Right atrium auricular region (tissue), 2 donors: ENCODE measurements at regions not wholly inside any gene's neighbourhood (a gene's known extent, or its start where the extent isn't known, plus 50 kb on each side); places are given as distances from the start of the nearest gene placed in this dataset.

Source experiments
- DNase-seq: peaks from one replicate; pipeline ENCODE4 v3.0.0-alpha.2; 2019; ENCODE audit warnings: low spot score
- H3K27ac ChIP-seq, 2 donors: fragments of 200-600 bp; sonication (generic); 1 replicate in 1 of 2; 2 replicates in 1 of 2; pipeline ENCODE4 v1.5.1; 2016 to 2019
- H3K27me3 ChIP-seq, 2 donors: fragments of 200-600 bp; sonication (generic); one replicate each; pipeline versions ENCODE4 v1.5.1 to v1.6.0; 2017 to 2019
- H3K36me3 ChIP-seq: fragments of 200-600 bp; sonication (generic); one replicate; pipeline ENCODE4 v1.5.1; 2016
- H3K4me1 ChIP-seq, 2 donors: fragments of 200-600 bp; sonication (generic); one replicate each; pipeline versions ENCODE4 v1.5.1 to v1.6.0; 2017 to 2019
- H3K4me3 ChIP-seq, 2 donors: fragments of 200-600 bp; sonication (generic); 1 replicate in 1 of 2; 2 replicates in 1 of 2; pipeline ENCODE4 v1.5.1; 2017 to 2019; ENCODE audit warnings: mild to moderate bottlenecking in 1 of 2, moderate library complexity in 1 of 2
- H3K9me3 ChIP-seq, 2 donors: fragments of 200-600 bp; sonication (generic); one replicate each; pipeline ENCODE4 v1.5.1; 2019
- TF ChIP-seq, protein P1 (sequence below), 2 donors: fragments of 200-600 bp; sonication (generic); IDR thresholded peaks; one replicate each; pipeline ENCODE4 v1.5.1; 2019; ENCODE audit warnings: antibody characterized with exemption in 2 of 2

- no peaks in the 10 kb centered on the region for H3K27me3 ChIP-seq
- H3K36me3 ChIP-seq = no peaks in the 10 kb centered on the region
- DNase-seq = no peak
- H3K4me3 ChIP-seq = no peak overlapping the region
- TF ChIP-seq, protein P1, sequence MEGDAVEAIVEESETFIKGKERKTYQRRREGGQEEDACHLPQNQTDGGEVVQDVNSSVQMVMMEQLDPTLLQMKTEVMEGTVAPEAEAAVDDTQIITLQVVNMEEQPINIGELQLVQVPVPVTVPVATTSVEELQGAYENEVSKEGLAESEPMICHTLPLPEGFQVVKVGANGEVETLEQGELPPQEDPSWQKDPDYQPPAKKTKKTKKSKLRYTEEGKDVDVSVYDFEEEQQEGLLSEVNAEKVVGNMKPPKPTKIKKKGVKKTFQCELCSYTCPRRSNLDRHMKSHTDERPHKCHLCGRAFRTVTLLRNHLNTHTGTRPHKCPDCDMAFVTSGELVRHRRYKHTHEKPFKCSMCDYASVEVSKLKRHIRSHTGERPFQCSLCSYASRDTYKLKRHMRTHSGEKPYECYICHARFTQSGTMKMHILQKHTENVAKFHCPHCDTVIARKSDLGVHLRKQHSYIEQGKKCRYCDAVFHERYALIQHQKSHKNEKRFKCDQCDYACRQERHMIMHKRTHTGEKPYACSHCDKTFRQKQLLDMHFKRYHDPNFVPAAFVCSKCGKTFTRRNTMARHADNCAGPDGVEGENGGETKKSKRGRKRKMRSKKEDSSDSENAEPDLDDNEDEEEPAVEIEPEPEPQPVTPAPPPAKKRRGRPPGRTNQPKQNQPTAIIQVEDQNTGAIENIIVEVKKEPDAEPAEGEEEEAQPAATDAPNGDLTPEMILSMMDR (IDR thresholded peaks at IDR 0.05) = no peak
- peaks cover 0 to 8% of the 10 kb centered on the region in 2 donors for H3K9me3 ChIP-seq
- H3K4me1 ChIP-seq = no peaks in the 10 kb centered on the region
- no peak overlapping the region for H3K27ac ChIP-seq
Observed at GRCh38 chr16:22630242-22630641, 119.6 kb downstream of the NPIPB5 start.

DNA sequence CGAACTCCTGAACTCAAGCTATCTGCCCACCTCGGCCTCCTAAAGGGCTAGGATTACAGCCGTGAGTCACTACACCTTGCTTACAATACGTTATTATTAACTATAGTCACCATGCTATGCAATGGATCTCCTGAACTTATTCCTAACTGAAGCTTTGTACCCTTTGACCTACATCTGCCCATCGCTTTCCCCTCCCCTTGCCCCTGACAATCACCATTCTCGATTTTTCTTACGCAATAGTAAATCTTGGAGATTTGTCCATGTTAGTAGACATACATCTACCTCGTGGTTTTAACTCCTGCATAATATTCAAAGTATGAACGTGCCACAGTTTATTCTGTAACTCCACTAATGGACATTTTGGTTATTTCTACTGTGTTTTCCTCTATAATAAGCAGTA is 120.6 kb downstream of the NPIPB5 start:
- no peaks in the 10 kb centered on the region for H3K36me3 ChIP-seq
- H3K9me3 ChIP-seq = no peaks in the 10 kb centered on the region
- TF ChIP-seq, protein P1 (IDR thresholded peaks at IDR 0.05) = no peak
- DNase-seq = no peak
- no peak overlapping the region for H3K4me3 ChIP-seq
- H3K27ac ChIP-seq = no peak overlapping the region
- no peaks in the 10 kb centered on the region for H3K4me1 ChIP-seq
- H3K27me3 ChIP-seq = no peaks in the 10 kb centered on the region

- H3K36me3 ChIP-seq = no peaks in the 10 kb centered on the region
- no peak overlapping the region for H3K4me3 ChIP-seq
- H3K9me3 ChIP-seq = peaks cover 0 to 6% of the 10 kb centered on the region in 2 donors
- H3K27me3 ChIP-seq = no peaks in the 10 kb centered on the region
- no peaks in the 10 kb centered on the region for H3K4me1 ChIP-seq
- TF ChIP-seq, protein P1 (IDR thresholded peaks at IDR 0.05) = no peak
- DNase-seq = no peak
- H3K27ac ChIP-seq = no peak overlapping the region
Observed at GRCh38 chr16:22632606-22633005, 121.9 kb downstream of the NPIPB5 start.

- Histone ChIP-seq H3K27me3 (no peaks in the 10 kb centered on the region), H3K27ac (no peak overlapping the region), H3K4me3 (no peak overlapping the region), H3K4me1 (no peaks in the 10 kb centered on the region), H3K9me3 (peaks cover 0 to 10% of the 10 kb centered on the region in 2 donors), H3K36me3 (no peaks in the 10 kb centered on the region)
- no peak for DNase-seq
- TF ChIP-seq, protein P1 (IDR thresholded peaks at IDR 0.05) = no peak
Observed at GRCh38 chr16:22633280-22633679, 122.6 kb downstream of the NPIPB5 start.

DNA sequence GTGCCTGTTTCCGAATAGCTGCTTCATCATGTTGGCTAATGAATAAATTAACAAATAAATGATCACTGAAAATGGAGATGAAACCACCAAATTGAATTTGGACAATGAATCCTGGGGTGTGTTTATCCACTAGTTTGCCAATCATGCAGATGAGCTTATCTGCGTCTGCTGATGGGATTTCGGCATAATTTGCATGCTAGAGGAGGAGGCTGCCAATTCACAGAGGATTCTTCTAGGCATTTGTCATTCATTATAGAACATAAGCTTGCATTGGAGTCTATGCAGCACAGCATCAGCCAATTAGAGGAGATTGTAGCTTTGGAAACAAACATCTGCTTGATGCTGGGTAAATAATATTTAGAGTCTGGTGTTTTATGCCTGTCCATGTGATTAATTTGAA is 123.1 kb downstream of the NPIPB5 start:
- no peak overlapping the region for H3K27ac ChIP-seq
- no peaks in the 10 kb centered on the region for H3K36me3 ChIP-seq
- peaks cover 0 to 10% of the 10 kb centered on the region in 2 donors for H3K9me3 ChIP-seq
- TF ChIP-seq, protein P1 (IDR thresholded peaks at IDR 0.05) = no peak
- H3K4me3 ChIP-seq = no peak overlapping the region
- H3K4me1 ChIP-seq = no peaks in the 10 kb centered on the region
- no peak for DNase-seq
- H3K27me3 ChIP-seq = no peaks in the 10 kb centered on the region

- no peaks in the 10 kb centered on the region for H3K27me3 ChIP-seq
- peaks cover 0 to 10% of the 10 kb centered on the region in 2 donors for H3K9me3 ChIP-seq
Observed at GRCh38 chr16:22634954-22635353, 124.3 kb downstream of the NPIPB5 start.

More at GRCh38 chr16:22634954-22635353, 124.3 kb downstream of the NPIPB5 start:
- H3K4me3 ChIP-seq = no peak overlapping the region
- no peak overlapping the region for H3K27ac ChIP-seq
- no peak for DNase-seq
- no peaks in the 10 kb centered on the region for H3K36me3 ChIP-seq
- TF ChIP-seq, protein P1 (IDR thresholded peaks at IDR 0.05) = no peak
- H3K4me1 ChIP-seq = no peaks in the 10 kb centered on the region
